ENCODE measurements at regions not wholly inside any gene's neighbourhood (a gene's known extent, or its start where the extent isn't known, plus 50 kb on each side); places are given as distances from the start of the nearest gene placed in this dataset.

GRCh38 chr6:2523061-2523460, 227.7 kb downstream of the MYLK4 start:
- TF ChIP-seq BATF2 (CRISPR knock-in tag; IDR thresholded peaks at IDR 0.05) = no peak
- no peak for TF ChIP-seq JUNB (CRISPR knock-in tag; IDR thresholded peaks at IDR 0.05; ENCODE audit: borderline replicate concordance)
- TF ChIP-seq MAX (IDR thresholded peaks at IDR 0.05) = no peak
- TF ChIP-seq ELF4 (CRISPR knock-in tag; IDR thresholded peaks at IDR 0.05; ENCODE audit: borderline replicate concordance) = no peak
- TF ChIP-seq ETS1 (CRISPR knock-in tag; IDR thresholded peaks at IDR 0.05) = no peak
- no peak for TF ChIP-seq ZBED4 (CRISPR knock-in tag; IDR thresholded peaks at IDR 0.05; ENCODE audit: borderline replicate concordance)
- no peak for TF ChIP-seq CEBPB (IDR thresholded peaks at IDR 0.05; ENCODE audit: borderline replicate concordance, low read depth, low read length)
- TF ChIP-seq POLR2A (IDR thresholded peaks at IDR 0.05; ENCODE audit: insufficient read depth in 1 of 2, low read depth in 2 of 2, low read length in 2 of 2) = no peak
- no peak for TF ChIP-seq ZNF446 (CRISPR knock-in tag; IDR thresholded peaks at IDR 0.05)
